ENCODE measurements at regions not wholly inside any gene's neighbourhood (a gene's known extent, or its start where the extent isn't known, plus 50 kb on each side); places are given as distances from the start of the nearest gene placed in this dataset.

- H3K4me2 ChIP-seq, result no peak overlapping the region
- H3K4me3 ChIP-seq, result no peak overlapping the region
- no peaks in the 10 kb centered on the region for H3K9me2 ChIP-seq (ENCODE audit: insufficient read depth)
- H3K36me3 Mint-ChIP-seq (ENCODE audit: low read depth), result no peaks in the 10 kb centered on the region
- no peaks in the 10 kb centered on the region for H3K27me3 ChIP-seq (ENCODE audit: insufficient read depth)
- TF ChIP-seq EZH2 (IDR thresholded peaks at IDR 0.05; ENCODE audit: low read depth, unreplicated experiment) (no peak), STAT1 (IDR thresholded peaks at IDR 0.05; ENCODE audit: unreplicated experiment) (no peak), ETS1 (IDR thresholded peaks at IDR 0.05) (no peak), CREB1 (CRISPR knock-in tag; IDR thresholded peaks at IDR 0.05; ENCODE audit: low read depth) (no peak), ZNF462 (CRISPR knock-in tag; IDR thresholded peaks at IDR 0.05) (no peak), JUNB (IDR thresholded peaks at IDR 0.05; ENCODE audit: unreplicated experiment) (no peak), ZNF331 (CRISPR knock-in tag; IDR thresholded peaks at IDR 0.05; ENCODE audit: low read depth) (no peak), CTCF (conservative IDR thresholded peaks at IDR 0.05; ENCODE audit: low read depth in 2 of 2) (no peak), EZH2phosphoT487 (IDR thresholded peaks at IDR 0.05; ENCODE audit: unreplicated experiment) (no peak), ZNF114 (CRISPR knock-in tag; IDR thresholded peaks at IDR 0.05) (no peak), POLR2AphosphoS5 (IDR thresholded peaks at IDR 0.05; ENCODE audit: low read depth) (no peak), NANOG (IDR thresholded peaks at IDR 0.05; ENCODE audit: borderline replicate concordance) (no peak), REST (IDR thresholded peaks at IDR 0.05; ENCODE audit: unreplicated experiment) (no peak)
- no peaks in the 10 kb centered on the region for H3K36me3 ChIP-seq (ENCODE audit: insufficient read depth)
- no peaks in the 10 kb centered on the region for H3F3A ChIP-seq (replicated peaks; ENCODE audit: low read depth)
- ATAC-seq, result no peak
- H2AFZ ChIP-seq, result no peak overlapping the region
- no peak for DNase-seq (ENCODE audit: low spot score)
- peaks cover 24% of the 10 kb centered on the region for H3K4me1 Mint-ChIP-seq
- H3K4me3 Mint-ChIP-seq, result no peak overlapping the region
- no peaks in the 10 kb centered on the region for H4K20me1 ChIP-seq (replicated peaks; ENCODE audit: insufficient read depth)
- H3K27ac Mint-ChIP-seq, result no peak overlapping the region
- H3K4me1 ChIP-seq (ENCODE audit: insufficient read depth), result peaks cover 3% of the 10 kb centered on the region; the same call in 1 of the 2 replicates
- no peaks in the 10 kb centered on the region for H3K79me2 ChIP-seq (replicated peaks; ENCODE audit: insufficient read depth)
- H3K9me3 Mint-ChIP-seq, result no peaks in the 10 kb centered on the region
- H3K27me3 Mint-ChIP-seq (ENCODE audit: insufficient read depth, low read depth, poor library complexity), result peaks cover 14% of the 10 kb centered on the region
- H3K27ac ChIP-seq (ENCODE audit: low read depth), result no peak overlapping the region
These were observed 1484.2 kb downstream of the BRD1 start for GRCh38 chr22:48343461-48343860.

Measured in GM23338 (cell line).